Stimulated activated CD8-positive, alpha-beta memory T cell treated with anti-CD3 and anti-CD28 coated beads, Interleukin-4, amount 100 ng/mL, for 24 hours (primary cell): ENCODE measurements at regions not wholly inside any gene's neighbourhood (a gene's known extent, or its start where the extent isn't known, plus 50 kb on each side); places are given as distances from the start of the nearest gene placed in this dataset.

Experiments used
- DNase-seq: peaks from one replicate; pipeline ENCODE4 v3.0.0-alpha.2; 2020; ENCODE audit warnings: low read depth

DNA sequence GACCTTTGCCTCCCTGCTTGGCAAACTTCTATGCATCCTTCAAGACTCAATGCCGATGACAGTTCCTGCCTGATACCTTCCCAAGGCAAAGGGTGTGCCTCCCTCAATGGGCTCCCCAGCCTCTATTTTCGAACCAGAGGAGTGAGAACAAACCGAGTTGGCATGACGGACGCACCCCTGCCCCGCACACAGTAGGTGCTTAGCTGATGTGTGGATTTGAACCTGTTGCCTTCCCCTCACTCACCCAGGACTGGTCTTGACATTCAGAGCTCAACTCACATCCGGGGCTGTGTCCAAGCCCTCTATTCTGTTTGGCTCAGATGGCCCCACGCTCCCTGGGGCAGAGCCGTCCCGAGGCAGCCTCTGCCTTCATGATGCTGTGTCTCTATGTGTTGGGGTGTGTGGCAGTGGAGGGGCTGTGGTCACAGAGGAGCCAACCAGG is 52.2 kb upstream of the SLC6A11 start:
- DNase-seq: no peak

DNA sequence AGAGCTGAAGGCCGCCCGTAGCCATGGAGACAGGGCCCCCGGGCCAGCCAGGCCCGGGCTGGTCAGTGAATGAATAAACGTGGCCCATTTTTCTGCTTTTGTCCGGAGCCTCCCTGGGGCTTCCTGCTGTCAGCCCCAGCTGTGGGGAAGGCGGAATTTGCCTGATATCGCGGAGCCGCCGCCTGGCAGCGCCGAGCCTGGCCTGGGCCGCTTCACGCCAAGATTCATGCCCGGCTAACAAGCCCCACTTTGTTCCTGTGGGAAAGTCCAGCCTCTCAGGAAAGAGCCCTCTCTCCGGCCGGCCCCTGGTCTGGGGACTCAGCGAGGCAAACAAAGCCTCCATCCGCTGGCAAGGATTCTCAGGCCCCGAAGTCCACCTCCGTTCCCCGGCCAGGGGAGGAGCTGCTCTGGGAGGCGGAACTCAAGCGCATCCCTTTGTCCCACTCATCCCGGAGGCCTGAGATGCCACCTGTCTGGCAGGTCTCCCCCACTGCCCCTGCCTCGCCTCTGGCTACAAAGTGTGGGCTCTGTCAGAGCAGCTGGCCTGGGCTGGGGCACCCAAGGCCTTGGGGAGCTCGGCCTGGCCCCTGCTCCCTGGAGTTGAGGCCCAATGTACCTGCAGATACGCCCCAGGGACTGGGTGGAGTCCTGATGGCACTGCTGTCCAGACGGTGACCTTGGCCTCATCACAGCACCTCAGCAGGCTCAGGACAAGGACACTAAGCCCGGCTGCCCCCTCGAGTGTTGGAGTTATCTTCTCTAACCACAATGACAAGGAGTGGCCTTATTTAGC is 51.6 kb upstream of the SLC6A11 start:
- no peak for DNase-seq

DNA sequence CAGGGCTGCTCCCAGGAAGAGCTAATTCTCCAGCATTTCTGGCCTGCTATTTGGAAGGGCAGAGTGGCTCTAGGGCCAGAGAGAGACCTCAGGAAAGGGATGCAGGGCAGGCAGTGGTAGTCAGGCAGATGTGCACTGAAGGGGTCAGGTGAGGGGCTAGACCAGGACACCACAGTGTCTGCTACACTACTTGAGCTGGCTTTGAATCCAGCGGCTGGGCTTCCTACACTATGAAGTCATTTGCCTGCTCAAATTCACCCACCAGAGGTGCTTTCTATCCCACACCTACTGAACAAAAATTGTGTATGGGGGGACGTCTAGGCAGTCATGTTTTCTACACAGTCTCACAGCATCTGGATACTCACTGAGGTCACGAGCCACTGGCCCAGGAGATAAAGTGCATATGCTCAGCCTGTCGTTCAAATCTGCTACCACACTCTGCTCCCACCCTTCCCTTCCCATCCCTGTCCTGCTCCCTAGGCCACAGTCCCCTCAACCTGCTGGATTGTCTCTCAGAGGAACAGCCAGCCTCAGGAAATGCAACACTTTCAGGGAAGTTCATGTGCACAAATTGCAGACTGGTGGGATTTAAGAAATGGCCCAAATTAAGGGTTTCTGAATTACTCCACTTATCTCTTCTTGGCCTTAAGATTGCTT is 49.9 kb upstream of the SLC6A11 start:
- DNase-seq: no peak
